MM.1S (cell line): ENCODE measurements at regions not wholly inside any gene's neighbourhood (a gene's known extent, or its start where the extent isn't known, plus 50 kb on each side); places are given as distances from the start of the nearest gene placed in this dataset.
"Not testable (repeated sequence)": the region's sequence is repeated elsewhere in the genome, so short reads cannot be mapped to it uniquely, and the experiment has no call there.

Experiments used
- DNase-seq: peaks from one replicate; pipeline ENCODE4 v3.0.0-alpha.2; 2015
- H2AFZ ChIP-seq: fragments of 300-600 bp; sonication (generic); 2 replicates; pipeline ENCODE4 v1.6.0; 2016; ENCODE audit warnings: antibody characterized with exemption, low read length
- H3F3A ChIP-seq: fragments of 300-600 bp; sonication (generic); 2 replicates; pipeline ENCODE4 v1.6.1; 2016; ENCODE audit warnings: mild to moderate bottlenecking, antibody characterized with exemption, low read length, moderate library complexity, mixed read lengths; ENCODE audit not compliant: insufficient read depth
- H3K27ac ChIP-seq: fragments of 300-600 bp; sonication (generic); 2 replicates; pipeline ENCODE4 v1.5.1; 2016; ENCODE audit warnings: mild to moderate bottlenecking, low read length
- H3K27me3 ChIP-seq: fragments of 300-600 bp; sonication (generic); replicated peaks from 2 replicates; pipeline ENCODE4 v1.6.0; 2016; ENCODE audit warnings: low read length; ENCODE audit not compliant: insufficient read depth
- H3K36me3 ChIP-seq: fragments of 300-600 bp; sonication (generic); replicated peaks from 2 replicates; pipeline ENCODE4 v1.6.1; 2016; ENCODE audit warnings: mild to moderate bottlenecking, low read length, mixed read lengths; ENCODE audit not compliant: insufficient read depth
- H3K4me1 ChIP-seq: fragments of 300-600 bp; sonication (generic); 2 replicates; pipeline ENCODE4 v1.6.1; 2016; ENCODE audit warnings: low read length, mixed read lengths
- H3K4me2 ChIP-seq: fragments of 300-600 bp; sonication (generic); 2 replicates; pipeline ENCODE4 v1.6.0; 2016; ENCODE audit warnings: low read depth, low read length
- H3K4me3 ChIP-seq: fragments of 300-600 bp; sonication (generic); 2 replicates; pipeline ENCODE4 v1.5.1; 2016; ENCODE audit warnings: low read length, mixed read lengths
- H3K79me2 ChIP-seq: fragments of 300-600 bp; sonication (generic); 2 replicates; pipeline ENCODE4 v1.6.1; 2016; ENCODE audit warnings: mixed run types, low read length, mixed read lengths
- H3K9ac ChIP-seq: fragments of 300-600 bp; sonication (generic); 2 replicates; pipeline ENCODE4 v1.6.1; 2016; ENCODE audit warnings: low read length, mixed read lengths
- H3K9me2 ChIP-seq: fragments of 300-600 bp; sonication (generic); replicated peaks from 2 replicates; pipeline ENCODE4 v1.6.1; 2016; ENCODE audit warnings: mild to moderate bottlenecking, low read length, mixed read lengths; ENCODE audit not compliant: insufficient read depth
- H3K9me3 ChIP-seq: fragments of 300-600 bp; sonication (generic); replicated peaks from 2 replicates; pipeline ENCODE4 v1.6.1; 2016; ENCODE audit warnings: mild to moderate bottlenecking, low read length, mixed read lengths; ENCODE audit not compliant: insufficient read depth
- H4K20me1 ChIP-seq: fragments of 300-600 bp; sonication (generic); 2 replicates; pipeline ENCODE4 v1.6.1; 2016; ENCODE audit warnings: mild to moderate bottlenecking, low read length, moderate library complexity, mixed read lengths; ENCODE audit not compliant: insufficient read depth
- CTCF ChIP-seq: fragments of 300-600 bp; sonication (generic); IDR thresholded peaks from 2 replicates; pipeline ENCODE4 v1.5.1; 2016; ENCODE audit warnings: antibody characterized with exemption, low read length, mixed read lengths
- EZH2 ChIP-seq: fragments of 300-600 bp; sonication (generic); optimal IDR thresholded peaks from 2 replicates; pipeline ENCODE3; 2017; ENCODE audit warnings: low read depth, mild to moderate bottlenecking, antibody characterized with exemption, low read length, mixed read lengths
- EZH2phosphoT487 ChIP-seq: fragments of 300-600 bp; sonication (generic); IDR thresholded peaks from 2 replicates; pipeline ENCODE4 v1.6.1; 2018; ENCODE audit warnings: antibody characterized with exemption, low read length

- H3K79me2 ChIP-seq = no peaks in the 10 kb centered on the region
- no peaks in the 10 kb centered on the region for H4K20me1 ChIP-seq
- H3K4me2 ChIP-seq = no peak overlapping the region
- TF ChIP-seq CTCF (no peak), EZH2phosphoT487 (no peak), EZH2 (no peak)
- no peaks in the 10 kb centered on the region for H3K9me3 ChIP-seq
- no peaks in the 10 kb centered on the region for H3K27me3 ChIP-seq
- no peaks in the 10 kb centered on the region for H3K9me2 ChIP-seq
- H3K4me1 ChIP-seq = no peaks in the 10 kb centered on the region
- no peaks in the 10 kb centered on the region for H3K36me3 ChIP-seq
- no peak overlapping the region for H2AFZ ChIP-seq
- H3K9ac ChIP-seq = no peak overlapping the region
- H3K4me3 ChIP-seq = no peak overlapping the region
- no peak for DNase-seq
- no peak overlapping the region for H3K27ac ChIP-seq
- no peaks in the 10 kb centered on the region for H3F3A ChIP-seq
These were observed 935.5 kb upstream of the FBXO33 start for GRCh38 chr14:40367717-40368116.

- Histone ChIP-seq H3K27ac (no peak overlapping the region), H3K4me3 (no peak overlapping the region)
- TF ChIP-seq EZH2phosphoT487 = no peak
- TF ChIP-seq EZH2 = no peak
- no peak for TF ChIP-seq CTCF
These were observed 933.1 kb upstream of the FBXO33 start for GRCh38 chr14:40365305-40365704.

GRCh38 chr14:40362856-40363255, 930.6 kb upstream of the FBXO33 start:
- Histone ChIP-seq H3K4me2 (no peak overlapping the region), H3F3A (no peaks in the 10 kb centered on the region), H3K9me3 (no peaks in the 10 kb centered on the region), H3K36me3 (no peaks in the 10 kb centered on the region), H3K4me3 (no peak overlapping the region), H3K27me3 (no peaks in the 10 kb centered on the region), H4K20me1 (no peaks in the 10 kb centered on the region), H3K9me2 (no peaks in the 10 kb centered on the region), H3K4me1 (no peaks in the 10 kb centered on the region), H3K79me2 (no peaks in the 10 kb centered on the region), H3K9ac (no peak overlapping the region), H2AFZ (no peak overlapping the region), H3K27ac (no peak overlapping the region)
- TF ChIP-seq EZH2phosphoT487 (no peak), EZH2 (no peak)
- no peak for DNase-seq

More at GRCh38 chr14:40365305-40365704, 933.1 kb upstream of the FBXO33 start:
- no peaks in the 10 kb centered on the region for H3K79me2 ChIP-seq
- no peaks in the 10 kb centered on the region for H3K9me3 ChIP-seq
- no peaks in the 10 kb centered on the region for H4K20me1 ChIP-seq
- H3K4me2 ChIP-seq = no peak overlapping the region
- H3F3A ChIP-seq = no peaks in the 10 kb centered on the region
- H3K4me1 ChIP-seq = no peaks in the 10 kb centered on the region
- H3K9me2 ChIP-seq = no peaks in the 10 kb centered on the region
- no peaks in the 10 kb centered on the region for H3K27me3 ChIP-seq
- H3K9ac ChIP-seq = no peak overlapping the region
- no peaks in the 10 kb centered on the region for H3K36me3 ChIP-seq
- DNase-seq = no peak
- H2AFZ ChIP-seq = no peak overlapping the region

- Histone ChIP-seq H3K9me3 (no peaks in the 10 kb centered on the region), H3F3A (no peaks in the 10 kb centered on the region), H3K27me3 (no peaks in the 10 kb centered on the region), H2AFZ (no peak overlapping the region), H3K36me3 (no peaks in the 10 kb centered on the region), H3K9me2 (no peaks in the 10 kb centered on the region), H3K27ac (no peak overlapping the region), H3K4me3 (no peak overlapping the region), H3K79me2 (no peaks in the 10 kb centered on the region), H3K4me1 (no peaks in the 10 kb centered on the region), H3K4me2 (no peak overlapping the region), H4K20me1 (no peaks in the 10 kb centered on the region), H3K9ac (no peak overlapping the region)
- no peak for DNase-seq
- no peak for TF ChIP-seq EZH2phosphoT487
- TF ChIP-seq CTCF = no peak
- no peak for TF ChIP-seq EZH2
These were observed 922.5 kb upstream of the FBXO33 start for GRCh38 chr14:40354754-40355153.

GRCh38 chr14:40348104-40348503, 915.9 kb upstream of the FBXO33 start:
- not testable (repeated sequence) for H3K9ac ChIP-seq, H3K4me2 ChIP-seq, H3K9me2 ChIP-seq, H2AFZ ChIP-seq, H3K79me2 ChIP-seq, H3K27me3 ChIP-seq, H4K20me1 ChIP-seq, H3K36me3 ChIP-seq, H3K4me3 ChIP-seq, H3K27ac ChIP-seq, H3K4me1 ChIP-seq, DNase-seq, H3F3A ChIP-seq, H3K9me3 ChIP-seq
